ENCODE measurements at regions not wholly inside any gene's neighbourhood (a gene's known extent, or its start where the extent isn't known, plus 50 kb on each side); places are given as distances from the start of the nearest gene placed in this dataset.

- Histone ChIP-seq H3K9me3 (no peaks in the 10 kb centered on the region), H3K4me1 (ENCODE audit: insufficient read depth) (no peaks in the 10 kb centered on the region), H3K27ac (no peak overlapping the region), H3K36me3 (no peaks in the 10 kb centered on the region), H3K27me3 (no peaks in the 10 kb centered on the region), H3K4me3 (no peak overlapping the region)
- 69 to 76% (median 72%) methylated on average over 5 of the region's 5 CpGs for WGBS, 3 donors
- no peak for DNase-seq
- TF ChIP-seq CTCF (IDR thresholded peaks at IDR 0.05) (no peak), POLR2A (IDR thresholded peaks at IDR 0.05) (no peak), EP300 (IDR thresholded peaks at IDR 0.05) (no peak)
- intact Hi-C loops (cut with DNase I): no loop called here
Measured at GRCh38 chr9:99373912-99374311, 151.8 kb downstream of the SEC61B start.

GRCh38 chr9:99374793-99375192 is 152.7 kb downstream of the SEC61B start:
- intact Hi-C loops (cut with DNase I): loop anchor here in 1 of 4 donors (5.0 kb wide), 1 partner anchor 93 kb away; no protein-coding TSS in a partner anchor
- H3K36me3 ChIP-seq: no peaks in the 10 kb centered on the region
- H3K4me1 ChIP-seq (ENCODE audit: insufficient read depth): no peaks in the 10 kb centered on the region
- TF ChIP-seq CTCF (IDR thresholded peaks at IDR 0.05): no peak
- TF ChIP-seq POLR2A (IDR thresholded peaks at IDR 0.05): no peak
- no peak overlapping the region for H3K27ac ChIP-seq
- H3K9me3 ChIP-seq: no peaks in the 10 kb centered on the region
- WGBS, 3 donors: 49 to 64% (median 61%) methylated on average over 1 of the region's 1 CpG
- DNase-seq: no peak
- H3K4me3 ChIP-seq: no peak overlapping the region
- H3K27me3 ChIP-seq: no peaks in the 10 kb centered on the region

- no peak overlapping the region for H3K4me3 ChIP-seq
- no peaks in the 10 kb centered on the region for H3K36me3 ChIP-seq
- 85 to 89% (median 87%) methylated on average over 3 of the region's 3 CpGs for WGBS, 3 donors
- H3K27ac ChIP-seq: no peak overlapping the region
- no peak for TF ChIP-seq EP300 (IDR thresholded peaks at IDR 0.05)
- no peak for TF ChIP-seq POLR2A (IDR thresholded peaks at IDR 0.05)
- no peak for TF ChIP-seq CTCF (IDR thresholded peaks at IDR 0.05)
- intact Hi-C loops (cut with DNase I): loop anchor here in 1 of 4 donors (5.0 kb wide), 1 partner anchor 92 kb away; no protein-coding TSS in a partner anchor
- no peaks in the 10 kb centered on the region for H3K4me1 ChIP-seq (ENCODE audit: insufficient read depth)
- no peaks in the 10 kb centered on the region for H3K9me3 ChIP-seq
- DNase-seq: no peak
- no peaks in the 10 kb centered on the region for H3K27me3 ChIP-seq
Measured at GRCh38 chr9:99375481-99375880, 153.4 kb downstream of the SEC61B start.

GRCh38 chr9:99377790-99378775 is 156.0 kb downstream of the SEC61B start:
- WGBS, 3 donors: 26 to 46% (median 36%) methylated on average over 10 of the region's 10 CpGs
- Histone ChIP-seq H3K9me3 (no peaks in the 10 kb centered on the region), H3K4me1 (ENCODE audit: insufficient read depth) (no peaks in the 10 kb centered on the region), H3K36me3 (no peaks in the 10 kb centered on the region), H3K27ac (no peak overlapping the region), H3K4me3 (no peak overlapping the region), H3K27me3 (no peaks in the 10 kb centered on the region)
- no peak for DNase-seq
- TF ChIP-seq CTCF (IDR thresholded peaks at IDR 0.05) (no peak), EP300 (IDR thresholded peaks at IDR 0.05) (no peak), POLR2A (IDR thresholded peaks at IDR 0.05) (no peak)
- intact Hi-C loops (cut with DNase I): loop anchor here in 1 of 4 donors (5.0 kb wide), 1 partner anchor 89 kb away; no protein-coding TSS in a partner anchor
